Fibroblast of upper back skin (primary cell): ENCODE measurements at regions not wholly inside any gene's neighbourhood (a gene's known extent, or its start where the extent isn't known, plus 50 kb on each side); places are given as distances from the start of the nearest gene placed in this dataset.

Experiments used
- DNase-seq: peaks from one replicate; pipeline ENCODE4 v3.0.0-alpha.2; 2013

- peak; percentile 67 for DNase-seq
Measured at GRCh38 chr16:60329108-60329507, 1595.0 kb upstream of the GOT2 start.

DNA sequence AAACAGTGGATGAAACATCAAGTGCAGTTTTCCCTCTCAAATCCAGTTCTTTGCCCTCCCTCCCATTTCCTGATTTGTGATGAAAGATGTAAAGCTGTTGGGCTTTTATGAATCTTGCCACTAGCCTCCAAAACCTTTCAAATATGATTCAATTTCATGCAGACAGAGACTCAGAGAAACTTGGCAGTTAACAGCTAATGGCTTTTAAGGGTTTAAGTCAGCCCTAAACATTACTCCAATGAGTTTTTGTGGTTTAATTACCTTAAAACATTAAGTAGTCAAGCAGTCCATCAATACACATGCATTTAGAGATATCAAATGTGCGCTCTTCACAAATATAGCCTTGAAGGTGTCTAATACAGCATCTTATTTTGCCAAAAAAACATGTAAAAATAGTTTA is 1594.0 kb upstream of the GOT2 start:
- DNase-seq = no peak

DNA sequence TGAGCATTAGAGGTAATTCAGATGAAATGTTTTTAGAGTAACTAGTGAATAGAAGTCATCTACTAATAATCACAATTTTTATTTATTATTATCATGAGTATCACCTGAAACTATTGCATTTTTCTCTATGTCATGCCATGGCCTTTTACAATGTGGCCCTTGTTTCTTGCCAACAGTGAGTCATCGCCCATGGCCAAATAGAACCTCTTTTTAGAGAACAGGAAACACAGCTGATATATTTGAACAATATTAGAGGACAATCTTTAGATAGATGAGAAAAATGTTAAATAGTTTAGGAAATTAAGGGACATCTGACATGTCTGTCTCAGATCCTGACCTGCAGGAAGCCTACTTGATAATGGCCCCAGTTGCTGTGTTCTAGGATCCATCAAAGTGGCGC is 1584.4 kb upstream of the GOT2 start:
- no peak for DNase-seq

DNA sequence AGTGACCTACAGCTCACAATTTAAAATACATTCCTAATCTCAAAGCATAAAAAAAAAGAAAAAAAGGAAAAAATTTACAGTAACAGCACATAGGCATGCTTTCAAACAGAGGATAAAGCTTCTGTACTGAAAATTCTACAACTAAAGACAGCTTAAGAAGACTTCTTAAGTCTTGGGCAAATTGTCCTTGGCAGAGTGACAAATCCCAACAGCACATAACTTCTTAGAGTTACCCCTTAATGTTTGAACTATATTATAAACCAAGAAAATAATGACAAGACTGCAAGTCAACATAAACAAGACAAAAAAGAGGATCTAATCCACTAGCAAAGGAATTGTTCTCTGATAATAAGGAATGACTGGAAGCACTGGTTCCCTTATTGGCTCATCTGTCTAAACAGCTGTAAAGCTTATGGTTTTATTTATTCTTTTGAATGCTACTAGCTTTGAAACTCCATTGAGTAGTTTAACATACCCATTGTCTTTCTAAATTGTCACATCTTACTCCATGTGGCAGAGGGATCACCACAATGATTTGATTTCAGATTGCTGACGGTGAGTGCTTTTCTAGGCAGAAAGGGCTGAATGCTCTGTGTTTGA is 1576.8 kb upstream of the GOT2 start:
- no peak for DNase-seq

DNA sequence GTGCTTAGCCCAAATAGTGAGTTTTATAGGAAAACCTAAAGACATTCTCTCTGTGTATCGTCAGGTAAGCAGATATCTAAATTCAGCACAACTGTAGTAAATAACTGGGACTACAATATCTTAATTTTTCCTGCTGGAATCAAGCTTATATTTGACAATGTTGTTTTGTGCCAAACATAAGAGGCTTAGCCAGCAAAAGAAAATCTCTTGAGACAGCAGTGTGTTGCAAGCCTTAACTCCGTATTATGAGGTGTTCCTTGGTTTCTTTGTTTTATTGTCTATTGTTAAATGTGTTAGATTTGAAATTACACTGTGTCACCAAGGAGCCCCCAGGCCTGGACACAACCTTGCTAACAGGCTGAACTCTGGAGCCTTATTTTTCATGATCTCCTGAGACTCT is 1570.6 kb upstream of the GOT2 start:
- no peak for DNase-seq

- no peak for DNase-seq
Measured at GRCh38 chr16:60304066-60304465, 1570.0 kb upstream of the GOT2 start.

- no peak for DNase-seq
Measured at GRCh38 chr16:60302676-60303075, 1568.6 kb upstream of the GOT2 start.

DNA sequence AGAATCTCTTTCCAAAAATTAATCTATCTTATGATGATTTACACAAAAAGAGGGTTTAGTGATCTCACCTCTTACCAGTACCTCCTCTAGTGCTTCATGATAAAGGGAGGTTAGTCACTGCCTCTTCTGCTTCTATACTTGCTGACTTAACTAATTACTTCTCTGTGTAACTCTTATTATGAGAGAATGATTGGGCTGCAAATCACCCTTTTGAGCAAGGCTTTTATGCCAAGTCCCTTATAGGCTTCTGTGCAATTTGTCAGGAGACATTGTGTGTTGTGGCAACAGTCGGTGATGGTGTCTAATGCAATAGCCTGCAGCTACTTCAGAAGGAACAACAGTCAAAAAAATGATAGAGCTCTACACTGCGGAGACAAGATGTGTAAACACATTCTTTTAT is 1568.1 kb upstream of the GOT2 start:
- DNase-seq = no peak

- no peak for DNase-seq
Measured at GRCh38 chr16:60299241-60299776, 1565.2 kb upstream of the GOT2 start.

GRCh38 chr16:60295451-60295850 is 1561.3 kb upstream of the GOT2 start:
- DNase-seq = no peak

DNA sequence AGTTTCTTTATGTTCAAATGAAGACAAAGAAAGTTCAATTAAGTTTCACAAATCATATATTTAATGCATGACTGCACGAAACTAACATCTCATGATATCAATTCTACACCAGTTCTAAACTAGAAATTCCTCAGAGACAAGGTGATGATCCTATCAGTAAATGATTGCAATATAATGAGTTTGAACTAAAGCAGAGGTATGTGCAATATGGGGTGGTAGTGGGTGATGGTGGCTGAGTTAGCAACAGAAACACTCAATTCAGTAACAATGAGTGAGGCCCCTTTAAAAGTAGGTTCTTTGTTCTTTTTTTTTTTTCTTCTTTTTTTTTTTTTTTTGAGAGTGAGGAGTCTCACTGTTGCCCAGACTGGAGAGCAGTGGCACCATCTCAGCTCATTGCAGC is 1551.7 kb upstream of the GOT2 start:
- no peak for DNase-seq

DNA sequence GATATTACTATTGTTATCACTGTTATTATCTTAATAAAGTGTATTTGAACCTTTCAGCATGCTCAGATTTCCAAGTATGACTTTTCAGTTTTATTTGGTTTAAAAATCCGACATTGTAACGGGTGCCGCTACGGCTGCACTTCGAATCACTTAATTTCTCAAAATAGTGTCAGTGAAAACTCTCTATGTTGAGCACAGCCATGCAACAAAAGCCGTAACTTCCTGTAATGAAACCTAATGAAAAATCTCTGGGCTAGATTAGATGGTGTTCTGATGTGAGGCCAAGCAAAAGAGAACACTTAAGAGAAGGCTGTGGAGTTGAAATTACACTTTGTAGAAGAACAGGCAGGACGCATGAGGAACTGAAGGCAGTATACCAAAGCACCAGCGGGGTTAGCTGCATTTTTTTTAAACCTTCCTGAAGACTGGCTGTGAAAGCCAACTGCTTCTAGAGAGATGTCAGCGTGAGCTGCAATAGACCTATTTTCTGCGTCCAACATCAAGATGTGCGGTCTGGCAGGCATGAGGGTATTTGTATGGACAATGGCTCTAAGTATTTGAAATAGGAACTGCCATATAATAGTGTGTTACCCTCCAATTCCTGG is 1545.0 kb upstream of the GOT2 start:
- no peak for DNase-seq

GRCh38 chr16:60274431-60275019 is 1540.4 kb upstream of the GOT2 start:
- no peak for DNase-seq

DNA sequence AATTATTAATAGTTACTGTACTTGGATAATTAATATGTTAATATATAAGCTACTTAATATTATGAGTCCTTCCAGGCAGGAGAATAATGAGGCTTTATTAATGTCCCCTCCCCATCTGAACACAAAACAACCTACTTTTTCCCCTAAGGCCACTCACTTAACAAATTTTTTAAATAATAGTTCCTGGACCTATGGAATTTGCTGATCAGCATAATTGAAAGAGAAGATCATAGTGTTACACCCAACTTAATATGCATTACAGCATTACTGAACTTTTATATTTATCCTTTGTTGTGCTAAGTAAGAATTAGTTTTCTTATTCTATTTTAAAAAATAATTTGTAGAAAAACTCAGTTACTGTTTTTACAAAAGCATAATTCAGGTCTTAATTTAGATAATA is 1537.7 kb upstream of the GOT2 start:
- no peak for DNase-seq

DNA sequence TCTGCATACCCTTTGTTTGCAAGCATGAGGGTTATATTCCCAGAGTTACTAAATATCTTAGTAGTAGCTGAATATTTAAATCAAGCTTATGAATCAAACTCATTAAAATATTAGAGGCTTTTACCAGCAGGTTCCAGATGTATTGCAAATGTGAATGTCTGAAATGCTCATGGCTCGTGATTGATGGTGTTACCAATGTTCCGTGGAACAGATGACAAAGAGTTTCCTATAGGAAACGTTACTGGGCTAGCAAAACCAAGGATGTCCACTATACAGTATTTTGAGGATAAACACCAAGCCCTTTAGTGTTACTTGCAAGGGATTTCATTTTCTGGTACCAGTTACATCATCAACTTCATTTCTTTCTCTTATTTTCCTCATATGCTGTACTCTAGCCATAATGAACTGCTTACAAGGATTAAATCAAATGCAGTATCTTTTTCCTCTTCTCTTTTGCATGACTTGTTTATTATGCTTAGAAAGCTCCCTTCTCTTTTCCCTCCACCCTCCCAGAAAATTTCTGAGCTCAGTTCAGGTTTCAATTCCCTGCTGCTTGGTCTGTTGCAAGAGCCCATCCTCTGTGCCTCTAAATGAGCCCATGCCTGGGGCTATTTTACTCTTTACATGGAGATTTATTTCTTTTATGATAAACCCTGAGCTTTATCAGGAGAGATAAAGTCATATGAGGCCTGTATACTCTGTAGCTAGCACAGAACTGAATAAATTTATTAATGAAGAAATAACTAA is 1537.1 kb upstream of the GOT2 start:
- DNase-seq = no peak

DNA sequence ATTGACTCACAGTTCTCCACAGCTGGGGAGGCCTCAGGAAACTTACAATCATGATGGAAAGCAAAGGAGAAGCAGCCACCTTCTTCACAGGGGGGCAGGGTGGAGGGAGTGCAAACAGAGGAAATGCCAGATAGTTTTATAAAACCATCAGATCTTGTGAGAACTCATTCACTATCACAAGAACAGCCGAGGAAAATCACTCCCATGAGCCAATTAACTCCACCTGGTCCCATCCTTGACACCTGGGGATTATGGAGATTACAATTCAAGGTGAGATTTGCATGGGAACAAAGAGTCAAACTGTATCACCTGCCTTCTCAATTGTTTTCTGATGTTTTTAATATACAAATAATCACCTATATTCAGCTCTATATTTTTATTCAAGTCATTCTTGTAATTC is 1527.3 kb upstream of the GOT2 start:
- DNase-seq = no peak

DNA sequence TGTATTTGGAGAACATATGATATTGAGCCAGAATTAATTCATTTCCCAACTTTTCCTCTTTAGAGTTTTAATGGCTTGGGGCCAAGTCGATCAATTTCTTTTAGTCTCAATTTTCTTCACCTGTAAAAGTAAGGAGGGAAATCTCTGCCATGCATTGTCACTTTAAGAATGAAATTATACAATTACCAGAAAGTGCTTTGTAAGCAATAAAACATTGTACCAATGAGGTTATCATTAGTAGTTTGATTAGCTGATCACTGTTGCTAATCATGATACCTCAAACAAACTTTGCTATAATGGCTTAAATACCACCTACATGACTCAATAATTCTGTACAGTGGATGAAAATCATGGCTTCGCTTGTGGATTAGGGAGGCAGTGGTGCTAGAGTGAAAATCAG is 1525.8 kb upstream of the GOT2 start:
- DNase-seq = no peak

DNA sequence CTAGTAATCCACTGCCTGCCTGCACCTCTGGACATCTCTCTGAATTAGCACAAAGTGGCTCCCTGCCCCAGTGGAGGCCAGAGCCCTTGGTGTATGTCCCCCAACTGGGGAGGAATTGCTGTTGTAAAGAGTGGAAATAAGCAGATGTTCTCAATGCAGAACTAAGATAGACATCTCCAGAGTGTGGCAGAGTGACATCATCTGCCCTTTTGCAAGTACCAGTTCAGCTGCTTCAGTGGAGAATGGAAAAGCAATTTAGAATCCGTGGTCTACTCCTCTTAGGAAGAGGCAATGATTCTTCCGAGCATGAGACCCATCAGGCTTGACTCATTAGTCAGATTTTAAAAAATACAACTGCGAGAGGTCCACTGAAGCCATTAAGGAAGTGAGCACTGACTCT is 1512.0 kb upstream of the GOT2 start:
- DNase-seq = no peak

GRCh38 chr16:60241671-60242070 is 1507.6 kb upstream of the GOT2 start:
- no peak for DNase-seq

- DNase-seq = no peak
Measured at GRCh38 chr16:60230666-60231065, 1496.5 kb upstream of the GOT2 start.

DNA sequence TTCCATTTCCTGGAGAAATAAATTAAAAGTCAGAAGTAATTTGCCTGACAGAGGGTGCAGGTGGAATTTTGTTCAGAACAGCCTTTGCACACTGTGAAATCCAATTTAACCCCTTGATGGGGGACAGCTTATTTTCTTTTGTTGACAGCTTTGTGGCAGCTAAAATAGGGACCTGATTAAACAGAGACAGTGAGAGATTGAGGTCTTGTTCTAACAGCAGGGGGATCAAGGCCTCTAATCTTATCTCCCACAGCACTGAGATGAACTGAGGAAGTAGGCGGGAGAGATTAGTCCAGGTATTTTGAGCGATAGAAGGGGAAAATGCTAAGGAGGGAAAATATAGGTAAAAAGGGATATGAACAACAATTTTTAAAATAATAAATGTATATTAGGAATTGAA is 1491.4 kb upstream of the GOT2 start:
- no peak for DNase-seq

DNA sequence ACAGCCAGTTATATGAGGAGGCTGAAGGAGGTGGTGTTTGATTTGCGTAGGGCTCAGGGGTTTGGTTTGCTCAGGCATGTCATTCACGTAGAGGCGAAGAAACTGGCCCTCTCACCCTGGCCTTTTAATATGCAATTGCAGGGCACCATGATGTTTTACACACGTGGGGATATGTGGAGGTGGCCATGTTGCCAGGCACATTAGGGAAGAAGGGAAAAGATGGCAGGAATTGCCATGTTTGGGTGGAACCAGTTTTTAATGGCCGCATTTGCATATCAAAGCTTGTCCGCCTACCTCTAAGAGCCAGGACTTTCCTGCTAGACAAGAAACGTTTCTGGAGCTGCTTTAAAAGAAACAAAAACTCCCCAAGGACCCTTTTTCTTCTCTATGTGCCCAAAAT is 1483.7 kb upstream of the GOT2 start:
- no peak for DNase-seq

GRCh38 chr16:60214311-60214710 is 1480.2 kb upstream of the GOT2 start:
- no peak for DNase-seq

- no peak for DNase-seq
Measured at GRCh38 chr16:60206516-60206915, 1472.4 kb upstream of the GOT2 start.
